ENCODE measurements at regions not wholly inside any gene's neighbourhood (a gene's known extent, or its start where the extent isn't known, plus 50 kb on each side); places are given as distances from the start of the nearest gene placed in this dataset.

GRCh38 chr11:134845474-134846327 is 433.7 kb upstream of the B3GAT1 start:
- Histone ChIP-seq H3K9me2 (ENCODE audit: insufficient read depth) (no peaks in the 10 kb centered on the region), H3K27ac (ENCODE audit: low read depth, low read length) (no peak overlapping the region), H3K4me2 (ENCODE audit: low read length) (no peak overlapping the region), H3K27me3 (ENCODE audit: insufficient read depth, low read length) (peaks cover 30% of the 10 kb centered on the region; the same call in 1 of the 2 replicates), H3K9ac (ENCODE audit: low read length) (no peak overlapping the region), H3K9me3 (ENCODE audit: control insufficient read depth in 1 of 2, insufficient read depth in 1 of 2, low read depth in 1 of 2, low read length in 2 of 2) (no peaks in the 10 kb centered on the region), H2AFZ (ENCODE audit: low read depth, low read length, poor library complexity, severe bottlenecking) (no peak overlapping the region), H4K20me1 (ENCODE audit: insufficient read depth) (no peaks in the 10 kb centered on the region), H3K79me2 (ENCODE audit: insufficient read depth, low read length) (no peaks in the 10 kb centered on the region), H3K4me3 (replicated peaks in 1 of 2; ENCODE audit: low read depth in 1 of 2, low read length in 2 of 2) (no peak overlapping the region), H3K4me1 (ENCODE audit: control insufficient read depth in 1 of 2, insufficient read depth in 2 of 2, low read length in 2 of 2) (no peaks in the 10 kb centered on the region), H3K36me3 (ENCODE audit: control insufficient read depth in 1 of 2, insufficient read depth in 2 of 2, low read length in 2 of 2) (no peaks in the 10 kb centered on the region)
- no TSS peak for BruUV-seq (replicated peaks)
- ChIA-PET RAD21 (ENCODE audit: low non-redundant PET in 1 of 2, low total read pairs in 2 of 2, uncharacterized antibody in 2 of 2, unreplicated experiment in 2 of 2) (no interaction called here), CTCF (interaction anchor here (1.3 kb wide), 1 partner anchor 23 kb away, joined by 3 read pairs; no protein-coding TSS in a partner anchor), POLR2A (interaction anchor here (0.6 kb wide), 1 partner anchor 473 kb away, joined by 3 read pairs; no protein-coding TSS in a partner anchor)
- DNase-seq (ENCODE audit: low read depth, low spot score) (no peak), ATAC-seq (no peak)
- no peak for TF ChIP-seq SRF (IDR thresholded peaks at IDR 0.05; ENCODE audit: low read depth)
- no peak for TF ChIP-seq REST (IDR thresholded peaks at IDR 0.05; ENCODE audit: low read depth)
- TF ChIP-seq POLR2AphosphoS5 (IDR thresholded peaks at IDR 0.05; ENCODE audit: low read depth, low read length) = no peak
- no peak for TF ChIP-seq SP1 (IDR thresholded peaks at IDR 0.05; ENCODE audit: low read depth)
- intact Hi-C loops (cut with micrococcal nuclease) = no loop called here

Measured in HCT116 (cell line).